CD8-positive, alpha-beta memory T cell (primary cell): ENCODE measurements at regions not wholly inside any gene's neighbourhood (a gene's known extent, or its start where the extent isn't known, plus 50 kb on each side); places are given as distances from the start of the nearest gene placed in this dataset.
"Not testable (repeated sequence)": the region's sequence is repeated elsewhere in the genome, so short reads cannot be mapped to it uniquely, and the experiment has no call there.

Experiments
- CTCF ChIA-PET: fragments of 350-600 bp; sonication (Branson Sonifier 250); formaldehyde crosslinking; loops from one replicate; lab custom pipeline; 2021; ENCODE audit warnings: antibody characterized with exemption; lab: Charles Lee
- POLR2A ChIA-PET: fragments of 350-600 bp; sonication (Branson Sonifier 250); formaldehyde crosslinking; loops from one replicate; lab custom pipeline; 2021; ENCODE audit warnings: antibody characterized with exemption; lab: Charles Lee
- DNase-seq, 5 donors: peaks; one replicate each; pipeline versions ENCODE4 v3.0.0 to v3.0.0-alpha.2; 2020 to 2022; ENCODE audit warnings: mixed read lengths in 1 of 5
- H3K27ac ChIP-seq: one replicate; pipeline ENCODE4 v1.7.0; 2013; ENCODE audit warnings: low read depth, mild to moderate bottlenecking, low read length, moderate library complexity
- H3K27me3 ChIP-seq: 2 replicates; pipeline ENCODE4 v1.7.0; 2013; ENCODE audit warnings: low read length, mild to moderate bottlenecking; ENCODE audit not compliant: insufficient read depth, poor library complexity, severe bottlenecking
- H3K36me3 ChIP-seq: 2 replicates; pipeline ENCODE4 v1.7.0; 2013; ENCODE audit warnings: mild to moderate bottlenecking, low read length, moderate library complexity; ENCODE audit not compliant: insufficient read depth
- H3K4me1 ChIP-seq: 2 replicates; pipeline ENCODE4 v1.7.0; 2013; ENCODE audit warnings: mild to moderate bottlenecking, low read length, moderate library complexity; ENCODE audit not compliant: insufficient read depth
- H3K4me3 ChIP-seq: 2 replicates; pipeline ENCODE4 v1.7.0; 2013; ENCODE audit warnings: mild to moderate bottlenecking, low read length
- H3K9me3 ChIP-seq: 2 replicates; pipeline ENCODE4 v1.7.0; 2013; ENCODE audit warnings: mild to moderate bottlenecking, low read length
- H3K27ac Mint-ChIP-seq, 8 donors: one replicate each; pipeline ENCODE4 v1.8.0; 2020 to 2021; ENCODE audit warnings: mixed read lengths in 8 of 8, mild to moderate bottlenecking in 6 of 8, inconsistent platforms in 3 of 8, moderate library complexity in 3 of 8
- H3K27me3 Mint-ChIP-seq, 2 donors: one replicate each; pipeline ENCODE4 v1.8.0; 2020 to 2021; ENCODE audit warnings: mixed read lengths in 2 of 2, mild to moderate bottlenecking in 1 of 2, moderate library complexity in 1 of 2
- H3K36me3 Mint-ChIP-seq, 3 donors: one replicate each; pipeline ENCODE4 v1.8.0; 2020 to 2021; ENCODE audit warnings: mixed read lengths in 3 of 3, inconsistent platforms in 1 of 3, mild to moderate bottlenecking in 1 of 3
- H3K4me1 Mint-ChIP-seq, 3 donors: one replicate each; pipeline ENCODE4 v1.8.0; 2020 to 2021; ENCODE audit warnings: mixed read lengths in 3 of 3, inconsistent platforms in 1 of 3, mild to moderate bottlenecking in 1 of 3
- H3K4me3 Mint-ChIP-seq, 7 donors: one replicate each; pipeline ENCODE4 v1.8.0; 2020 to 2021; ENCODE audit warnings: mixed read lengths in 7 of 7, mild to moderate bottlenecking in 6 of 7, moderate library complexity in 4 of 7, inconsistent platforms in 2 of 7
- H3K9me3 Mint-ChIP-seq, 5 donors: one replicate each; pipeline ENCODE4 v1.8.0; 2020 to 2022; ENCODE audit warnings: mixed read lengths in 5 of 5, mild to moderate bottlenecking in 3 of 5, moderate library complexity in 2 of 5, inconsistent platforms in 1 of 5

DNA sequence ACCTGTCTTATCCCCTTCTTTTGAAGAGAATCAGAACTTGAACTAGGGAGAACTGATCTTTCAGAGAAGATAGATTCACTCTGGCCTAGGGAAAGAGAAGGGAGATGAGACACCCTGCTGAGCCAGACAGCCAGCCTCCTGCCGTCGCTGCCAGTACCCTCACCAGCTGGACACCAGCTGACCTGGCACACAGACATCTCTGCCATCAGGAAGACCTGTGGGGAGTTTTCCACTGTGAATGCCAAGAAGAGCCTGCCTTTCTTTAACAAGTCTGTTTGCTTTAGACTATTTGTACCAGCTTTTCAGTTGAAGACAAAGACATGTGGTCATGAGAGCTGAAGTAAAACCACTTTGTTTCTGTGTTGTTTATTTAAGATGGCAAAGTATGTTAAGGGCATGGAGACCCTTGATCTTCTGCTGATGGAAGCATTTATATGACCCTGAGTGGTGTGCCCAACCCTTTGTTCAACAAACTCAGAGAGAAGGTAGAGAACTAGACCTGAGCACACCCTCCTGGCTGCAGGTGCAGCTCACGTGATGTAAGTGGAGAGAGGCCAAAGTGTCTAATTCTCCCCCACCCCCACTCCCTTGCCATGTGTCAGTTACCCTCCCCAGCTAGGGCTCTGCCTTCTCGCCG, 82.3 kb upstream of the SLC24A3 start:
- DNase-seq = no peak
- peaks cover 0 to 2% (median 0%) of the 10 kb centered on the region in 3 donors for H3K36me3 Mint-ChIP-seq
- H3K27me3 Mint-ChIP-seq = peaks cover 0 to 1% of the 10 kb centered on the region in 2 donors
- peaks cover 0 to 4% (median 0%) of the 10 kb centered on the region in 5 donors for H3K9me3 Mint-ChIP-seq
- no peaks in the 10 kb centered on the region for H3K9me3 ChIP-seq
- no peaks in the 10 kb centered on the region for H3K4me1 Mint-ChIP-seq
- H3K27ac ChIP-seq = no peak overlapping the region
- POLR2A ChIA-PET = no interaction called here
- H3K36me3 ChIP-seq = no peaks in the 10 kb centered on the region
- no peaks in the 10 kb centered on the region for H3K27me3 ChIP-seq
- no peak overlapping the region for H3K4me3 ChIP-seq
- H3K27ac Mint-ChIP-seq = no peak overlapping the region
- no peaks in the 10 kb centered on the region for H3K4me1 ChIP-seq
- no peak overlapping the region for H3K4me3 Mint-ChIP-seq
- CTCF ChIA-PET = no interaction called here

DNA sequence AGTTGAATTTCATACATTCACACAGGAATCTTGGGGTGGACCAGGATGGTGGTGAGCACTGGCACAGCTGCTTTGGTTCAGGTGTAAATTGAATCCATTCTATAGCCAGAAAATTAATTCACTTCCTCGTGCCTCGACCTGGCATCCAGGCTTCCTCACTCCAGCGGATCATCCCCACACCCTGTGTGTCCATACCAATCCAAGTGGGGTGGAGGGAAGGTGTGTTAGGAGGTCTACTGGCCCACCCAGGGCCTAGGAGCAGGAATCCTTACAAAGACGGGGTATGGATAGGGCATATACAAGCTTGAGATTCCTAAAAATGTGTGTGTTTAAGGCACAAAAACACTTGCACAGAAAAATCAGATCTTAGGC, 81.8 kb upstream of the SLC24A3 start:
- ChIA-PET CTCF (no interaction called here), POLR2A (no interaction called here)

DNA sequence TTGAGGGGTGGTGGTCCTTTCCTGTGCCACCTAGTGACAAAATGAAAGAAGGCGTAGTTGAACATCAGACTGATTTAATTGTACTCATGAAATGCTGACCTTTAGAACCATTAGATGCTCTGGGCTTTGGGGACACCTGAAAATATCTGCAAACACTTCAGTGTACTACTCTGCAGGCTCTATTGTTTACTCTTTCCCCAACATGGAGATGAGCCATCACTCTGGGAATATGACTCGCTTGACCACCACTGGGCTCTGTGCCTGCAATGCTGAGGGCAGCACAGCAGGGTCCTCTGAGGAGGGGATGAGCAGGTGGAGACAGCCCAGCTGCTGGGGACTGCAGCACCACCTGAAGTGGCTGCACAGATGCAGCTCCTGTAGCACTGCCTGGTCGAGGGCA, 74.8 kb upstream of the SLC24A3 start:
- CTCF ChIA-PET = no interaction called here
- POLR2A ChIA-PET = no interaction called here
- Histone ChIP-seq H3K27ac (no peak overlapping the region), H3K27me3 (no peaks in the 10 kb centered on the region), H3K36me3 (no peaks in the 10 kb centered on the region), H3K4me3 (no peak overlapping the region), H3K9me3 (no peaks in the 10 kb centered on the region), H3K4me1 (no peaks in the 10 kb centered on the region)
- Mint-ChIP-seq H3K9me3 (peaks cover 0 to 8% (median 6%) of the 10 kb centered on the region in 5 donors), H3K27me3 (peaks cover 7 to 9% of the 10 kb centered on the region in 2 donors), H3K27ac (no peak overlapping the region), H3K4me3 (no peak overlapping the region), H3K36me3 (peaks cover 0 to 2% (median 0%) of the 10 kb centered on the region in 3 donors), H3K4me1 (no peaks in the 10 kb centered on the region)
- DNase-seq = no peak

More for the DNA sequence above, 81.8 kb upstream of the SLC24A3 start:
- H3K4me1 Mint-ChIP-seq = no peaks in the 10 kb centered on the region
- Histone ChIP-seq H3K27me3 (no peaks in the 10 kb centered on the region), H3K36me3 (no peaks in the 10 kb centered on the region), H3K4me3 (no peak overlapping the region), H3K4me1 (no peaks in the 10 kb centered on the region), H3K9me3 (no peaks in the 10 kb centered on the region), H3K27ac (no peak overlapping the region)
- H3K36me3 Mint-ChIP-seq = peaks cover 0 to 2% (median 0%) of the 10 kb centered on the region in 3 donors
- peaks cover 0 to 4% (median 0%) of the 10 kb centered on the region in 5 donors for H3K9me3 Mint-ChIP-seq
- H3K4me3 Mint-ChIP-seq = no peak overlapping the region
- DNase-seq = no peak
- no peak overlapping the region for H3K27ac Mint-ChIP-seq
- peaks cover 0 to 1% of the 10 kb centered on the region in 2 donors for H3K27me3 Mint-ChIP-seq

DNA sequence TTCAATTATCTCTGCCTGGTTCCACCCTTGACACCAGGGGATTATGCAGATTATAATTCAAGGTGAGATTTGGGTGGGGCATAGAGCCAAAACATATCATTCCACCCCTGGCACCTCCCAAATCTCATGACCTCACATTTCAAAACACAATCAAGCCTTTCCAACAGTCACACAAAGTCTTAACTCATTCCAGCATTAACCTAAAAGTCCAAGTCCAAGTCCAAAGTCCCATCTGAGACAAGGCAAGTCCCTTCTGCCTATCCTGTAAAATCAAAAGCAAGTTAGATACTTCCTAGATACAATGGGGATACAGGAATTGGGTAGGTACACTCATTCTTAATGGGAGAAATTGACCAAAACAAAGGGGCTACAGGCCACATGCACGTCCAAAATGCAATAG, 73.7 kb upstream of the SLC24A3 start:
- no peaks in the 10 kb centered on the region for H3K27me3 ChIP-seq
- H3K27ac ChIP-seq = no peak overlapping the region
- peak overlapping the region in 1 of 8 donors; percentile 1 for H3K27ac Mint-ChIP-seq
- H3K9me3 ChIP-seq = no peaks in the 10 kb centered on the region
- H3K4me3 Mint-ChIP-seq = no peak overlapping the region
- CTCF ChIA-PET = no interaction called here
- no peaks in the 10 kb centered on the region for H3K36me3 ChIP-seq
- POLR2A ChIA-PET = no interaction called here
- H3K36me3 Mint-ChIP-seq = peaks cover 0 to 2% (median 0%) of the 10 kb centered on the region in 3 donors
- no peak for DNase-seq
- no peaks in the 10 kb centered on the region for H3K4me1 Mint-ChIP-seq
- H3K9me3 Mint-ChIP-seq = peaks cover 0 to 8% (median 4%) of the 10 kb centered on the region in 5 donors
- H3K4me3 ChIP-seq = no peak overlapping the region
- no peaks in the 10 kb centered on the region for H3K4me1 ChIP-seq
- H3K27me3 Mint-ChIP-seq = peaks cover 8 to 9% of the 10 kb centered on the region in 2 donors

GRCh38 chr20:19139584-19139983, 72.9 kb upstream of the SLC24A3 start:
- H3K36me3 ChIP-seq, H3K36me3 Mint-ChIP-seq, DNase-seq, H3K4me3 Mint-ChIP-seq, H3K9me3 Mint-ChIP-seq, H3K27ac ChIP-seq, H3K27me3 ChIP-seq, CTCF ChIA-PET, H3K27ac Mint-ChIP-seq, H3K9me3 ChIP-seq, POLR2A ChIA-PET, H3K4me3 ChIP-seq, H3K4me1 Mint-ChIP-seq, H3K4me1 ChIP-seq: not testable (repeated sequence)
- peaks cover 8 to 14% of the 10 kb centered on the region in 2 donors for H3K27me3 Mint-ChIP-seq

- Mint-ChIP-seq H3K27ac (no peak overlapping the region), H3K4me1 (no peaks in the 10 kb centered on the region), H3K9me3 (peaks cover 0 to 4% (median 3%) of the 10 kb centered on the region in 5 donors), H3K4me3 (no peak overlapping the region), H3K36me3 (no peaks in the 10 kb centered on the region), H3K27me3 (peaks cover 6 to 7% of the 10 kb centered on the region in 2 donors)
- H3K4me1 ChIP-seq = no peaks in the 10 kb centered on the region
- DNase-seq = no peak
- H3K36me3 ChIP-seq = no peaks in the 10 kb centered on the region
- ChIA-PET POLR2A (no interaction called here), CTCF (no interaction called here)
- H3K27ac ChIP-seq = no peak overlapping the region
- no peaks in the 10 kb centered on the region for H3K27me3 ChIP-seq
- no peak overlapping the region for H3K4me3 ChIP-seq
- no peaks in the 10 kb centered on the region for H3K9me3 ChIP-seq
Measured at GRCh38 chr20:19141998-19142397, 70.4 kb upstream of the SLC24A3 start.

DNA sequence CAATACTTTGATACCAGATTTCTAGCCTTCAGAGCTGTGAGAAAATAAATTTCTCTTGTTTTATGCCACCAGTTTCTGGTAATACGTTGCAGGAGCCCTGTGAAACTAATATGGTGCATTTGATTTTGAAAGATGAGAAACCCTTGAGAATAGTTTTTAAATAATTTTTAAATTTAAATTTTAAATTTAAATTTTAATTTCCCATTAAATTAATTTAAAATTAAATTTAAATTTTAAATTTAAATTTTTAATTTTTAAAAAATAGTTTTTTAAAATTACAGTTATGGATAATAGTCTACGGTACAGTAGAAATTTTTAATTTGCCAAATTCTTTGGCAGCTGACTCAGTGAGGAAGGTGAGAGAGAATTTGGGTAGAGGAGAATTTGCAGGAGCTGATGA, 68.6 kb upstream of the SLC24A3 start:
- no peak for DNase-seq
- Mint-ChIP-seq H3K27me3 (peaks cover 4 to 7% of the 10 kb centered on the region in 2 donors), H3K27ac (no peak overlapping the region), H3K36me3 (no peaks in the 10 kb centered on the region), H3K9me3 (peaks cover 0 to 3% (median 2%) of the 10 kb centered on the region in 5 donors), H3K4me3 (no peak overlapping the region), H3K4me1 (no peaks in the 10 kb centered on the region)
- ChIA-PET CTCF (no interaction called here), POLR2A (no interaction called here)
- Histone ChIP-seq H3K36me3 (no peaks in the 10 kb centered on the region), H3K27me3 (no peaks in the 10 kb centered on the region), H3K4me3 (no peak overlapping the region), H3K4me1 (no peaks in the 10 kb centered on the region), H3K9me3 (no peaks in the 10 kb centered on the region), H3K27ac (no peak overlapping the region)

DNA sequence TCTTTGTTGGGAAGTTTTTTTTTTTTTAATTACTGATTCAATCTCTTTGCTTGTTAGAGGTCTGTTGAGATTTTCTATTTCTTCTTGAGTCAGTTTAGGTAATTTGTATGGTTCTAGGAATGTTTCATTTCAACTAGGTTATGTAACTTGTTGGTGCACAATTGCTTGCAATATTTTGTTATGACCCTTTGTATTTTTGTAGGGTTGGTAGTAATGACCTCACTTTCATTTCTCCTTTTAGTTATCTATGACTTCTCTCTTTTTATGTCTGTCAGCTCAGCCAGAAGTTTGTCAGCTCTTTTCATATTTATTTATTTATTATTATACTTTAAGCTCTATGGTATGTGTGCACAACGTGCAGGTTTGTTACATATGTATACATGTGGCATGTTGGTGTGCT, 51.1 kb upstream of the SLC24A3 start:
- DNase-seq = no peak
- Histone ChIP-seq H3K9me3 (no peaks in the 10 kb centered on the region), H3K27ac (no peak overlapping the region), H3K36me3 (no peaks in the 10 kb centered on the region), H3K27me3 (no peaks in the 10 kb centered on the region), H3K4me3 (no peak overlapping the region), H3K4me1 (no peaks in the 10 kb centered on the region)
- Mint-ChIP-seq H3K4me3 (no peak overlapping the region), H3K36me3 (no peaks in the 10 kb centered on the region), H3K27ac (no peak overlapping the region), H3K27me3 (no peaks in the 10 kb centered on the region), H3K4me1 (no peaks in the 10 kb centered on the region), H3K9me3 (peaks cover 0 to 10% (median 5%) of the 10 kb centered on the region in 5 donors)
- CTCF ChIA-PET = no interaction called here
- POLR2A ChIA-PET = no interaction called here
